ENCODE measurements at regions not wholly inside any gene's neighbourhood (a gene's known extent, or its start where the extent isn't known, plus 50 kb on each side); places are given as distances from the start of the nearest gene placed in this dataset.

DNA sequence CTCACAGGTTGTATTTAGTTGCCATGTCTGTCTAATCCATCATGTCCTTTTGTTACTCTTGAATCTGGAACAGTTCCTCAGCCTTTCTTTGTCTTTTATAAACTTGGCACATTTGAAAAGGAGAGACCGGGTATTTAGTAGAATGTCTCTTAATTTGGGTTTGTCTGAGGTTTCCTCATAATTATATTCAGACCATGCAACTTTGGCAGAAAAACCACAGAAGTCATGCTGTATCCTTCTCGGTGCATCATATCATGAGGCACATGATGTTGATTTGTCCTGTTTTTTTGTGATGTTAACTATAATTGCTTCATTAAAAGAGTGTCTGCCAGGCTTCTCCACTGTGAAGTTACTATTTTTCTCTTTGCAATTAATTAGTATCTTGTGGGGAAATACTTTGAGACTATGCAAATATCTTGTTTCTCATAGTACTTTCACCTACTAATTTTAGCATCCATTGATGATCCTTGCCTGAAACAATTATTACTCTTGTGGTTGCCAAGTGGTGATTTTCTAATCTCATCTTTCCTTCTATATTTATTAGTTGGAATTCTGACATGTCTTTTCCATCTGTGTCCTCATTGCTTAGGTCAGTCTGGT is 837.3 kb downstream of the DHX35 start:
- Mint-ChIP-seq H3K9me3 (ENCODE audit: unreplicated experiment) (no peaks in the 10 kb centered on the region), H3K4me3 (ENCODE audit: unreplicated experiment) (no peak overlapping the region), H3K27ac (ENCODE audit: unreplicated experiment) (no peak overlapping the region), H3K36me3 (ENCODE audit: unreplicated experiment) (peaks cover 5% of the 10 kb centered on the region), H3K4me1 (ENCODE audit: low read depth, unreplicated experiment) (peaks cover 4% of the 10 kb centered on the region), H3K27me3 (ENCODE audit: unreplicated experiment) (peaks cover 3% of the 10 kb centered on the region)
- TF ChIP-seq, protein P1, sequence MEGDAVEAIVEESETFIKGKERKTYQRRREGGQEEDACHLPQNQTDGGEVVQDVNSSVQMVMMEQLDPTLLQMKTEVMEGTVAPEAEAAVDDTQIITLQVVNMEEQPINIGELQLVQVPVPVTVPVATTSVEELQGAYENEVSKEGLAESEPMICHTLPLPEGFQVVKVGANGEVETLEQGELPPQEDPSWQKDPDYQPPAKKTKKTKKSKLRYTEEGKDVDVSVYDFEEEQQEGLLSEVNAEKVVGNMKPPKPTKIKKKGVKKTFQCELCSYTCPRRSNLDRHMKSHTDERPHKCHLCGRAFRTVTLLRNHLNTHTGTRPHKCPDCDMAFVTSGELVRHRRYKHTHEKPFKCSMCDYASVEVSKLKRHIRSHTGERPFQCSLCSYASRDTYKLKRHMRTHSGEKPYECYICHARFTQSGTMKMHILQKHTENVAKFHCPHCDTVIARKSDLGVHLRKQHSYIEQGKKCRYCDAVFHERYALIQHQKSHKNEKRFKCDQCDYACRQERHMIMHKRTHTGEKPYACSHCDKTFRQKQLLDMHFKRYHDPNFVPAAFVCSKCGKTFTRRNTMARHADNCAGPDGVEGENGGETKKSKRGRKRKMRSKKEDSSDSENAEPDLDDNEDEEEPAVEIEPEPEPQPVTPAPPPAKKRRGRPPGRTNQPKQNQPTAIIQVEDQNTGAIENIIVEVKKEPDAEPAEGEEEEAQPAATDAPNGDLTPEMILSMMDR (IDR thresholded peaks at IDR 0.05; ENCODE audit: partially characterized antibody, unreplicated experiment), result no peak
- DNase-seq, result no peak

- Mint-ChIP-seq H3K27ac (ENCODE audit: unreplicated experiment) (no peak overlapping the region), H3K36me3 (ENCODE audit: unreplicated experiment) (peaks cover 5% of the 10 kb centered on the region), H3K4me1 (ENCODE audit: low read depth, unreplicated experiment) (peaks cover 5% of the 10 kb centered on the region), H3K9me3 (ENCODE audit: unreplicated experiment) (no peaks in the 10 kb centered on the region), H3K27me3 (ENCODE audit: unreplicated experiment) (peaks cover 2% of the 10 kb centered on the region), H3K4me3 (ENCODE audit: unreplicated experiment) (no peak overlapping the region)
- TF ChIP-seq, protein P1 (IDR thresholded peaks at IDR 0.05; ENCODE audit: partially characterized antibody, unreplicated experiment), result no peak
- no peak for DNase-seq
These were observed 833.5 kb downstream of the DHX35 start for GRCh38 chr20:39795401-39796272.

DNA sequence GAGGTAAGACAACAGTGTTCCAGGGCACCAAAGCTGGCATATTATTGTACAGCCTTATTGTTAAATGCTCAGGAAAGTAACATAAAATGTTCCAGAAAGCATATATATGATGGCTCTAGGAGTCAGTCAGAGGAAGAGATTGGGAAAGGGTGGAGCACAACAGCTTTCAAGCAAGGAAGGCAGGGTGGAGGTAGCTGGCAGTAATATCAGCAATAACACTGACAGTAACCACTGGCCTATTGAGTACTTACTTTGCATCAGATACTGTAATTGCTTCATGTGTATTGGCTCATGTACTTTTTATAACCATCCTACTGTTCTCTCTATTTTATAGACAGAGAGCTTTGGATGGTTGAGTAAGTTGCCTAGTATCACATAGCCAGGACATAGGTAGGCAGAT is 830.2 kb downstream of the DHX35 start:
- H3K27ac Mint-ChIP-seq (ENCODE audit: unreplicated experiment), result no peak overlapping the region
- no peak overlapping the region for H3K4me3 Mint-ChIP-seq (ENCODE audit: unreplicated experiment)
- H3K36me3 Mint-ChIP-seq (ENCODE audit: unreplicated experiment), result no peaks in the 10 kb centered on the region
- peaks cover 2% of the 10 kb centered on the region for H3K4me1 Mint-ChIP-seq (ENCODE audit: low read depth, unreplicated experiment)
- TF ChIP-seq, protein P1 (IDR thresholded peaks at IDR 0.05; ENCODE audit: partially characterized antibody, unreplicated experiment), result no peak
- no peaks in the 10 kb centered on the region for H3K27me3 Mint-ChIP-seq (ENCODE audit: unreplicated experiment)
- no peaks in the 10 kb centered on the region for H3K9me3 Mint-ChIP-seq (ENCODE audit: unreplicated experiment)
- DNase-seq, result no peak

- TF ChIP-seq, protein P1 (IDR thresholded peaks at IDR 0.05; ENCODE audit: partially characterized antibody, unreplicated experiment), result no peak
- Mint-ChIP-seq H3K4me3 (ENCODE audit: unreplicated experiment) (no peak overlapping the region), H3K9me3 (ENCODE audit: unreplicated experiment) (no peaks in the 10 kb centered on the region), H3K36me3 (ENCODE audit: unreplicated experiment) (no peaks in the 10 kb centered on the region), H3K27ac (ENCODE audit: unreplicated experiment) (no peak overlapping the region), H3K27me3 (ENCODE audit: unreplicated experiment) (no peaks in the 10 kb centered on the region), H3K4me1 (ENCODE audit: low read depth, unreplicated experiment) (peaks cover 2% of the 10 kb centered on the region)
- no peak for DNase-seq
These were observed 827.3 kb downstream of the DHX35 start for GRCh38 chr20:39789411-39789810.

All from glutamatergic neuron (in vitro differentiated cells).